Cardiac muscle cell (in vitro differentiated cells and primary cell): ENCODE measurements at regions not wholly inside any gene's neighbourhood (a gene's known extent, or its start where the extent isn't known, plus 50 kb on each side); places are given as distances from the start of the nearest gene placed in this dataset.

Experiments used
- DNase-seq, 2 donors: peaks; one replicate each; pipeline versions ENCODE4 v3.0.0 to v3.0.0-alpha.2; 2010 to 2017; ENCODE audit warnings: low read depth in 1 of 2, low spot score in 1 of 2
- H3K27ac ChIP-seq: fragments of 200-600 bp; sonication (generic); 2 replicates; pipeline ENCODE4 v1.5.1; 2016
- H3K27me3 ChIP-seq: fragments of 200-600 bp; sonication (generic); 2 replicates; pipeline ENCODE4 v1.6.0; 2016; ENCODE audit warnings: control low read depth
- H3K36me3 ChIP-seq: fragments of 200-600 bp; sonication (generic); 2 replicates; pipeline ENCODE4 v1.5.1; 2016; ENCODE audit warnings: control low read depth
- H3K4me1 ChIP-seq: fragments of 200-600 bp; sonication (generic); 2 replicates; pipeline ENCODE4 v1.8.1; 2017; ENCODE audit warnings: low read depth, mild to moderate bottlenecking, mixed run types
- H3K4me3 ChIP-seq: fragments of 200-600 bp; sonication (generic); 2 replicates; pipeline ENCODE4 v1.5.1; 2016; ENCODE audit warnings: mild to moderate bottlenecking
- H3K9me3 ChIP-seq: fragments of 200-600 bp; sonication (generic); 2 replicates; pipeline ENCODE4 v1.5.1; 2017; ENCODE audit warnings: low read depth, mild to moderate bottlenecking, control low read depth
- TF ChIP-seq, protein P1 (sequence below): IDR thresholded peaks from 2 replicates; pipeline ENCODE4 v1.5.1; 2012; ENCODE audit warnings: low read depth, mild to moderate bottlenecking, low read length

DNA sequence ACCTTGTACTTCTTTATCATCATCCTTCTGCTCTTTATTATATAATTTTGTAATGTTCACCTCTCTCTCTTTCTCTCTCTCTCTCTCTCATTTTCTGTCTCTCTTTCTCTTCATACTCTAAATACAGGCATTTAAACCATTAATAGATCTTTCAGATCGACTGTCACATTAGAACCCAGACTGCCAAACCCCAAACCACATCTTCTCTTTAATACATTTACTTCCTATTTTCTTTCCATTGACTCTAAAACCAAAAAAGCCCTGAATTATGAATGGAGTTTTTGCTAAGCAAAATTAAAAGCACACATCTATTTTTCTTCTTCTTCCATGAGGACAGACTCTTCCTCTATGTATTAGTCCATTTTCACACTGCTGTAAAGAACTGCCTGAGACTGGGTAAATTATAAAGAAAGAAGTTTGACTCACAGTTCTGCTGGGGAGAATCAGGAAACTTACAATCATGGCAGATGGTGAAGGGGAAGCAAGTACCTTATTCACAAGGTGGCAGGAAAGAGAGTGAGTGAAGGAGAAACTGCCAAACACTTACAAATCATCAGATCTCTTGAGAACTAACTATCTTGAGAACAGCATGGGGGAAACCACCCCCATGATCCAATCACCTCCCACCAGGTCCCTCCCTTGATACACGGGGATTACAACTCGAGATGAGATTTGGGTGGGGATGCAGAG, 272.7 kb upstream of the MGMT start:
- Histone ChIP-seq H3K4me3 (no peak overlapping the region), H3K4me1 (no peaks in the 10 kb centered on the region), H3K36me3 (no peaks in the 10 kb centered on the region), H3K9me3 (no peaks in the 10 kb centered on the region), H3K27me3 (no peaks in the 10 kb centered on the region), H3K27ac (no peak overlapping the region)
- DNase-seq, result no peak
- TF ChIP-seq, protein P1, sequence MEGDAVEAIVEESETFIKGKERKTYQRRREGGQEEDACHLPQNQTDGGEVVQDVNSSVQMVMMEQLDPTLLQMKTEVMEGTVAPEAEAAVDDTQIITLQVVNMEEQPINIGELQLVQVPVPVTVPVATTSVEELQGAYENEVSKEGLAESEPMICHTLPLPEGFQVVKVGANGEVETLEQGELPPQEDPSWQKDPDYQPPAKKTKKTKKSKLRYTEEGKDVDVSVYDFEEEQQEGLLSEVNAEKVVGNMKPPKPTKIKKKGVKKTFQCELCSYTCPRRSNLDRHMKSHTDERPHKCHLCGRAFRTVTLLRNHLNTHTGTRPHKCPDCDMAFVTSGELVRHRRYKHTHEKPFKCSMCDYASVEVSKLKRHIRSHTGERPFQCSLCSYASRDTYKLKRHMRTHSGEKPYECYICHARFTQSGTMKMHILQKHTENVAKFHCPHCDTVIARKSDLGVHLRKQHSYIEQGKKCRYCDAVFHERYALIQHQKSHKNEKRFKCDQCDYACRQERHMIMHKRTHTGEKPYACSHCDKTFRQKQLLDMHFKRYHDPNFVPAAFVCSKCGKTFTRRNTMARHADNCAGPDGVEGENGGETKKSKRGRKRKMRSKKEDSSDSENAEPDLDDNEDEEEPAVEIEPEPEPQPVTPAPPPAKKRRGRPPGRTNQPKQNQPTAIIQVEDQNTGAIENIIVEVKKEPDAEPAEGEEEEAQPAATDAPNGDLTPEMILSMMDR, result no peak

DNA sequence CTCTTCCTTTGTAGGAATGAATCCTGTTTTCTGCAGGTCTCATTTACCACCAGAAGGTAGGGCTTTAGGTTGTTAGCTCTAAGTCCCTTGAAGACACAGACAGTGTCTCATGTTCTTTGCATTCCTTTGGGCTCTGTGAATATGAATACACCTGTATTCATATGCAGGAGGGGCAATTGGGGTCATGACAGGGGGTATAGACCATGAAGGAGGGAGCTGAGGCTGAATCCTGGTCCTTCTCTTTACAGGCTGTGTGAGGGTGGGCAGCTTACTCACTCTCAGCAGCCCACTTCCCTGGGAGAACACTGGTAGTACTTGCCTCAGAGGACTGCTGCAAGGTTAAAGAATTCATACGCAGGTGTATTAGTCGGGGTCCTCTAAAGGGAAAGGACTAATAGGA, 267.2 kb upstream of the MGMT start:
- Histone ChIP-seq H3K27ac (no peak overlapping the region), H3K4me1 (no peaks in the 10 kb centered on the region), H3K36me3 (no peaks in the 10 kb centered on the region), H3K27me3 (no peaks in the 10 kb centered on the region), H3K9me3 (no peaks in the 10 kb centered on the region), H3K4me3 (no peak overlapping the region)
- no peak for DNase-seq
- TF ChIP-seq, protein P1, result no peak

DNA sequence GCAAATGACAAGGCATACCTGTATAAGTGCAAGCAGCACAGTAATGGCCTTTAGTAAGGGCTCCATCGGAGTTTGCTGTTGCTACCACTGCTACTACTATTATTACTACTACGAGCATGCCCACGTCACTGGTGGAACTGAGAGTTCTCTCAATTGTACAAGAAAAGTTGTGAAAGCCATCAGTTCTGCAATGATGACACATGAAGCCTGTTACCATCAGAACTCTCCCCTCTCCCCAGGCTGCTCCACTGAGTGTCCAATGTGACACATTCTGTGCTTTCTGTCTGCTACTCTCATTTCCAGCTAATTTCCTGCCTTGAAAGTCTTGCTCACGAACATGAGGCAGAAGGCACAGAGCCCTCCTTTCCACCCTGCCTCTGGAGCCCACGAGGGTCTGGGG, 263.2 kb upstream of the MGMT start:
- no peak overlapping the region for H3K4me3 ChIP-seq
- DNase-seq, result no peak
- no peaks in the 10 kb centered on the region for H3K9me3 ChIP-seq
- H3K36me3 ChIP-seq, result no peaks in the 10 kb centered on the region
- no peaks in the 10 kb centered on the region for H3K27me3 ChIP-seq
- no peak overlapping the region for H3K27ac ChIP-seq
- H3K4me1 ChIP-seq, result no peaks in the 10 kb centered on the region
- TF ChIP-seq, protein P1, result no peak

DNA sequence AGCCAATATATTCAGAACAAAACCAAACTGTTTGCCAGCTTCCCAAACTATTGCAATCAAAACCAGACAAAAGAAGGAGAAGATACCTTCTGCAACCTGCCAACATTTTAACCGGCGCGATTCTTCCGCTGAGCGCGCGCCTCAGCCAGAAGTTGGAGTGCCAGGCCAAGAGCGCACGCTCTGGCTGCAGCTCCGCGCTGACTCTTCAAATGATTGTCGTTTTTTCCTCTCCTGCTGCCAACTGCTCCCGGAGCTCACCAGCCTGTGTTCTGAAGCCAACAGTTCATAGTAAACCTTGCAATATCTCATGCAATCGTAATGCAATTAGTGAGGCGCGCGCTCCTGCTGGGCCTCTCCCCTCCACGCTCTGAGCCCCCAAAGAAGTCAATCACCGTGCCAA, 259.7 kb upstream of the MGMT start:
- Histone ChIP-seq H3K4me1 (no peaks in the 10 kb centered on the region), H3K4me3 (no peak overlapping the region), H3K27me3 (no peaks in the 10 kb centered on the region), H3K9me3 (no peaks in the 10 kb centered on the region), H3K36me3 (no peaks in the 10 kb centered on the region), H3K27ac (no peak overlapping the region)
- TF ChIP-seq, protein P1, result no peak
- no peak for DNase-seq

DNA sequence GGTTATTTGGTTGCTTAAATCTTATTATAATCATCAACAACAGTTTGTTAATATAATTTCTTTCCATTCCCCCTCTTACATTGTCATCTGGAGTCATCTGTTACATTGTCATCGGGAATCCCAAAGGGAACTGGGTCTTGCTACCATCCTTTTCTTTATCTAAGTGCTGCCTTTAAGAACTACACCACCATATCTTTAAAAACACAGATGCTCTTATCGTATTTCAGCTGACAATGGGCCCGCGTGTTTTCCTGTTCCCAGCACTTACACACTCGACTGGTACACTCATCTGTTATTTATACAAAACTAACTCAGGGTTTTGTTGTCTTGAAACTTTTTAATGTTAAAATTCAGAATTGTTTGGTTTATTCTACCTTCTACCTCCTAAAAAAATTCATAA, 256.2 kb upstream of the MGMT start:
- Histone ChIP-seq H3K36me3 (no peaks in the 10 kb centered on the region), H3K4me3 (no peak overlapping the region), H3K9me3 (no peaks in the 10 kb centered on the region), H3K27me3 (no peaks in the 10 kb centered on the region), H3K27ac (no peak overlapping the region), H3K4me1 (no peaks in the 10 kb centered on the region)
- TF ChIP-seq, protein P1, result no peak
- no peak for DNase-seq
